ENCODE measurements at regions not wholly inside any gene's neighbourhood (a gene's known extent, or its start where the extent isn't known, plus 50 kb on each side); places are given as distances from the start of the nearest gene placed in this dataset.

DNA sequence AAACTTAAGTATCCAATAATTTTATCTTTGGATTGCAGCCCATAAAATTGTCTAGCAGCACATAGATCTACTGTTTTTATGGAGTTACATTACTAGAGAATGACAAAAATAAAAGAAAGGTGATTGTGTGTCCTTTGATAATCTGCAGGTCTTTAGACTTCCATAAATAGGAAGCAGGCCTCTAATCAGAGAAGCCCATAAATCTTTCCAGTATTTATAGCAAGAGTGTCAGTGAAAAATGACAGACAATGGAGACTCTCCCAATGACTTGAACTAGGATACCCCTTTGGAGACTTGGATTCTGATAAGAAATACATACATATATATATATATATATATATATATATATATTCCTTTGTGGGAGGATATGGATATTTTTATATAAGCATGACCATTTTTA is 351.2 kb downstream of the PCDH17 start:
- Histone ChIP-seq H3K27me3 (ENCODE audit: insufficient read depth in 3 of 3, low read length in 2 of 3) (no peaks in the 10 kb centered on the region), H3K27ac (no peak overlapping the region), H3K9me3 (no peaks in the 10 kb centered on the region), H3K36me3 (ENCODE audit: insufficient read depth in 1 of 2, low read depth in 1 of 2) (no peaks in the 10 kb centered on the region), H3K4me3 (no peak overlapping the region), H3K4me1 (no peaks in the 10 kb centered on the region)
- DNase-seq (no peak), ATAC-seq (no peak)
- intact Hi-C loops (cut with DNase I) = no loop called here
- TF ChIP-seq, protein P1, sequence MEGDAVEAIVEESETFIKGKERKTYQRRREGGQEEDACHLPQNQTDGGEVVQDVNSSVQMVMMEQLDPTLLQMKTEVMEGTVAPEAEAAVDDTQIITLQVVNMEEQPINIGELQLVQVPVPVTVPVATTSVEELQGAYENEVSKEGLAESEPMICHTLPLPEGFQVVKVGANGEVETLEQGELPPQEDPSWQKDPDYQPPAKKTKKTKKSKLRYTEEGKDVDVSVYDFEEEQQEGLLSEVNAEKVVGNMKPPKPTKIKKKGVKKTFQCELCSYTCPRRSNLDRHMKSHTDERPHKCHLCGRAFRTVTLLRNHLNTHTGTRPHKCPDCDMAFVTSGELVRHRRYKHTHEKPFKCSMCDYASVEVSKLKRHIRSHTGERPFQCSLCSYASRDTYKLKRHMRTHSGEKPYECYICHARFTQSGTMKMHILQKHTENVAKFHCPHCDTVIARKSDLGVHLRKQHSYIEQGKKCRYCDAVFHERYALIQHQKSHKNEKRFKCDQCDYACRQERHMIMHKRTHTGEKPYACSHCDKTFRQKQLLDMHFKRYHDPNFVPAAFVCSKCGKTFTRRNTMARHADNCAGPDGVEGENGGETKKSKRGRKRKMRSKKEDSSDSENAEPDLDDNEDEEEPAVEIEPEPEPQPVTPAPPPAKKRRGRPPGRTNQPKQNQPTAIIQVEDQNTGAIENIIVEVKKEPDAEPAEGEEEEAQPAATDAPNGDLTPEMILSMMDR (IDR thresholded peaks at IDR 0.05) = no peak

DNA sequence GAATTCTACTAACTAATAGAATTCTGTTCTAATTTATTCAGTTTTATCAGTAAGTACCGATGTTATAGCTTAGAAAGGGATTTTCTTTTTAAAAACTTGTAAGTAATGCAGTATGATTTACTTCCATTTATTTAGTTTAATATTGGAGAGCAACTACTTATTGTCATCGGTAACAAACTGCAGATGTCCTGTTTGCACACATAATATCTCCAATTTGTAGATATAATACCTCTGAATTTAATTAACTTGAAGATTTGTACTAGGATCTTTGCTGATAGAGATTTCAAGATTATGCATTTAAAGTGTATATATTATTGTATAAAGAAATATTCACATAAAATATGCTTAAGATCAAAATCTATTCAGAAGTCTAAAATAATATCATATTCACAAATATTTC is 356.7 kb downstream of the PCDH17 start:
- Histone ChIP-seq H3K9me3 (no peaks in the 10 kb centered on the region), H3K4me3 (no peak overlapping the region), H3K27me3 (ENCODE audit: insufficient read depth in 3 of 3, low read length in 2 of 3) (no peaks in the 10 kb centered on the region), H3K27ac (no peak overlapping the region), H3K36me3 (ENCODE audit: insufficient read depth in 1 of 2, low read depth in 1 of 2) (no peaks in the 10 kb centered on the region), H3K4me1 (no peaks in the 10 kb centered on the region)
- DNase-seq = no peak
- TF ChIP-seq, protein P1 (IDR thresholded peaks at IDR 0.05) = no peak
- ATAC-seq = no peak
- 89 to 90% (median 89%) methylated on average over 2 of the region's 2 CpGs for WGBS, 3 donors
- intact Hi-C loops (cut with DNase I) = no loop called here

DNA sequence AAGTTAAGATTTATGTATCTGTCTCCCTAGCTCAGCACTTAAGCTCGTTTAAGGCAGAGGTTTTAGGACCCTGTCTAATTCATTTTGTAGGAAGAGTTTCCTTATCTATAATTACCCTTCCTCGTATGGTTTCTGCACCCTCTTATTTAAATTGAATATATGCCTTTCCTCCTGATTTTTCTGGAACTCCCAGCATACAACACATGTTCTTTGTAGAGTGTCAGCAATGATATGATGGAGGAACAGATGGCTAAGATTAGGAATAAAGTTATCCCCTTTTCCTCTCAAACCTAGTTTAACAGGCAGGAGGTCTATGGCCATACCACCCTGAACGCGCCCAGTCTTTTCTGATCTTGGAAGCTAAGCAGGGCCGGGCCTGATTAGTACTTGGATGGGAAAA is 359.5 kb downstream of the PCDH17 start:
- no peak for DNase-seq
- Histone ChIP-seq H3K36me3 (ENCODE audit: insufficient read depth in 1 of 2, low read depth in 1 of 2) (no peaks in the 10 kb centered on the region), H3K4me3 (no peak overlapping the region), H3K4me1 (no peaks in the 10 kb centered on the region), H3K9me3 (no peaks in the 10 kb centered on the region), H3K27me3 (ENCODE audit: insufficient read depth in 3 of 3, low read length in 2 of 3) (no peaks in the 10 kb centered on the region), H3K27ac (no peak overlapping the region)
- WGBS, 3 donors = 60 to 72% (median 66%) methylated on average over 5 of the region's 5 CpGs
- intact Hi-C loops (cut with DNase I) = no loop called here
- TF ChIP-seq, protein P1 (IDR thresholded peaks at IDR 0.05) = no peak
- ATAC-seq = no peak

DNA sequence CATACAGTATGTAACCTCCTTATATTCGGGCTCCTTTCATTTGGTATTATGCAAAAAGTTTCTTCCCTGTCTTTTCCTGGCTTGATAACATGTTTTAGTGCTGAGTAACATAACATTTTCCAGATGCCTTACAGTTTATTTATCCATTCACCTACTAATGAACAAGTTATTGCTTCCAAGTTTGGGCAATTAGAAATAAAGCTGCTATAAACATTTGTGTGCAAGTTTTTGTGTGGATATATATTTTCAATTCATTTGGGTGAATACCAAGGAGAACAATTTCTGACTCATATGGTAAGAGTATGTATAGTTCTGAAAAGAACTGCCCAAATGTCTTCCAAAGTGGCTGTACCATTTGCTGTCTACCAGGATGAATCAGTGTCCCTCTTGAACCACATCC is 360.9 kb downstream of the PCDH17 start:
- no peak for ATAC-seq

DNA sequence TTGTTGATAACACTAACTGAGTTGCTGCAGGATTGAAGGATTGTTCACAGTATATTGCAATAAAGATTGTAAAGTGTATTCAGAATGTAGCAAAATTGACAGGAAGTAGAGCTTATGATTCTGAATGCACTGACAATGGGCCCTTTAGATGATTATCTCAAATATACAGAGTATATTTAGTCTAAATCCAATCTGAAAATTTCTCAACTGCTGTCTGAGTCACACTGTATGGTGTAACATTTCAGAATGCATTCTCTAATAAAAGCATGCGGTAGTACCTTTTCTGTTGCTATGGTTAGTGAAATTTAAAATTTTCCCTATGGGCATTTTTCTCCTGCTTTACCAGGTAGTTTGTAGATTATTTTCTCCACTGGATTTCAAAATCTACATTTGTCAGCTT is 365.2 kb downstream of the PCDH17 start:
- Histone ChIP-seq H3K27ac (no peak overlapping the region), H3K4me1 (no peaks in the 10 kb centered on the region), H3K9me3 (no peaks in the 10 kb centered on the region), H3K36me3 (ENCODE audit: insufficient read depth in 1 of 2, low read depth in 1 of 2) (no peaks in the 10 kb centered on the region), H3K4me3 (no peak overlapping the region), H3K27me3 (ENCODE audit: insufficient read depth in 3 of 3, low read length in 2 of 3) (no peaks in the 10 kb centered on the region)
- no peak for ATAC-seq
- WGBS, 3 donors = 81 to 90% (median 87%) methylated on average over 1 of the region's 1 CpG
- intact Hi-C loops (cut with DNase I) = no loop called here
- DNase-seq = no peak
- TF ChIP-seq, protein P1 (IDR thresholded peaks at IDR 0.05) = no peak

More for the DNA sequence above, 360.9 kb downstream of the PCDH17 start:
- TF ChIP-seq, protein P1 (IDR thresholded peaks at IDR 0.05) = no peak
- DNase-seq = no peak
- Histone ChIP-seq H3K36me3 (ENCODE audit: insufficient read depth in 1 of 2, low read depth in 1 of 2) (no peaks in the 10 kb centered on the region), H3K9me3 (no peaks in the 10 kb centered on the region), H3K4me3 (no peak overlapping the region), H3K27me3 (ENCODE audit: insufficient read depth in 3 of 3, low read length in 2 of 3) (no peaks in the 10 kb centered on the region), H3K27ac (no peak overlapping the region), H3K4me1 (no peaks in the 10 kb centered on the region)
- intact Hi-C loops (cut with DNase I) = no loop called here
- 81 to 86% (median 84%) methylated on average over 1 of the region's 1 CpG for WGBS, 3 donors

All from psoas muscle (tissue), 7 donors.